ENCODE measurements at regions not wholly inside any gene's neighbourhood (a gene's known extent, or its start where the extent isn't known, plus 50 kb on each side); places are given as distances from the start of the nearest gene placed in this dataset.

- TF ChIP-seq CTCF (conservative IDR thresholded peaks at IDR 0.05; ENCODE audit: low read length) (no peak), EZH2phosphoT487 (IDR thresholded peaks at IDR 0.05; ENCODE audit: borderline replicate concordance) (no peak)
Observed at GRCh38 chr10:29160150-29160617, 128.7 kb upstream of the LYZL1 start.

Data from Loucy (cell line).